ENCODE measurements at regions not wholly inside any gene's neighbourhood (a gene's known extent, or its start where the extent isn't known, plus 50 kb on each side); places are given as distances from the start of the nearest gene placed in this dataset.

DNA sequence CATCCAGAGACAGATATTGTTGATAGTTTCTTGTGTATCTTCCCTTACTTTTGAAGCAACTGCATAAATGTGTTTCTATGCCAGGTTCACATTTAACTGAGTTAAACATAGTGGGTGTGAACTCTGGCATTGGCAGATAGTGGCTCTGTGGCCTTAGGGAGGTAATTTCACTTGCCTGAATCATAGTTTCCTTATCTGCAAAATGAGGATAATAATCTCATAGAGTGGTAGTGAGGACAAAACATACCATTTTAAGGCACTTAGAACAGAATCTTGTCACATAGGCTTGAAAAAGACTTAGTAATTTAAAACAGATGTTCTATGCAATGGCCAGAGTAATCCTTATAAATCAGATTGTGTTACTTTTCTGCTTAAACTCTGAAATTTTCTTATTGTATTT lies 56.4 kb upstream of the SYN3 start:
- TF ChIP-seq, protein P1, sequence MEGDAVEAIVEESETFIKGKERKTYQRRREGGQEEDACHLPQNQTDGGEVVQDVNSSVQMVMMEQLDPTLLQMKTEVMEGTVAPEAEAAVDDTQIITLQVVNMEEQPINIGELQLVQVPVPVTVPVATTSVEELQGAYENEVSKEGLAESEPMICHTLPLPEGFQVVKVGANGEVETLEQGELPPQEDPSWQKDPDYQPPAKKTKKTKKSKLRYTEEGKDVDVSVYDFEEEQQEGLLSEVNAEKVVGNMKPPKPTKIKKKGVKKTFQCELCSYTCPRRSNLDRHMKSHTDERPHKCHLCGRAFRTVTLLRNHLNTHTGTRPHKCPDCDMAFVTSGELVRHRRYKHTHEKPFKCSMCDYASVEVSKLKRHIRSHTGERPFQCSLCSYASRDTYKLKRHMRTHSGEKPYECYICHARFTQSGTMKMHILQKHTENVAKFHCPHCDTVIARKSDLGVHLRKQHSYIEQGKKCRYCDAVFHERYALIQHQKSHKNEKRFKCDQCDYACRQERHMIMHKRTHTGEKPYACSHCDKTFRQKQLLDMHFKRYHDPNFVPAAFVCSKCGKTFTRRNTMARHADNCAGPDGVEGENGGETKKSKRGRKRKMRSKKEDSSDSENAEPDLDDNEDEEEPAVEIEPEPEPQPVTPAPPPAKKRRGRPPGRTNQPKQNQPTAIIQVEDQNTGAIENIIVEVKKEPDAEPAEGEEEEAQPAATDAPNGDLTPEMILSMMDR (conservative IDR thresholded peaks at IDR 0.05 in 1 of 2, IDR thresholded peaks at IDR 0.05 in 1 of 2; ENCODE audit: extremely low read depth in 1 of 2, insufficient read depth in 1 of 2, low read depth in 1 of 2, low read length in 2 of 2), result no peak
- no peak for TF ChIP-seq EZH2 (IDR thresholded peaks at IDR 0.05; ENCODE audit: borderline replicate concordance, low read length)

Measured in mammary epithelial cell (primary cell).